GM18951 (cell line): ENCODE measurements at regions not wholly inside any gene's neighbourhood (a gene's known extent, or its start where the extent isn't known, plus 50 kb on each side); places are given as distances from the start of the nearest gene placed in this dataset.

ENCODE experiments used
- POLR2A ChIP-seq: IDR thresholded peaks from 4 replicates; pipeline ENCODE4 v1.6.1; 2011; ENCODE audit warnings: mild to moderate bottlenecking; ENCODE audit not compliant: insufficient read length, insufficient read depth; ENCODE audit errors: extremely low read depth
- in situ Hi-C: fragments of 300-500 bp; cut with MboI; formaldehyde crosslinking; loops from one replicate; pipeline ENCODE4 v1.12.0; 2022; ENCODE audit warnings: low sequenced_read_pairs, mixed read lengths, inconsistent platforms; ENCODE audit not compliant: unreplicated experiment

DNA sequence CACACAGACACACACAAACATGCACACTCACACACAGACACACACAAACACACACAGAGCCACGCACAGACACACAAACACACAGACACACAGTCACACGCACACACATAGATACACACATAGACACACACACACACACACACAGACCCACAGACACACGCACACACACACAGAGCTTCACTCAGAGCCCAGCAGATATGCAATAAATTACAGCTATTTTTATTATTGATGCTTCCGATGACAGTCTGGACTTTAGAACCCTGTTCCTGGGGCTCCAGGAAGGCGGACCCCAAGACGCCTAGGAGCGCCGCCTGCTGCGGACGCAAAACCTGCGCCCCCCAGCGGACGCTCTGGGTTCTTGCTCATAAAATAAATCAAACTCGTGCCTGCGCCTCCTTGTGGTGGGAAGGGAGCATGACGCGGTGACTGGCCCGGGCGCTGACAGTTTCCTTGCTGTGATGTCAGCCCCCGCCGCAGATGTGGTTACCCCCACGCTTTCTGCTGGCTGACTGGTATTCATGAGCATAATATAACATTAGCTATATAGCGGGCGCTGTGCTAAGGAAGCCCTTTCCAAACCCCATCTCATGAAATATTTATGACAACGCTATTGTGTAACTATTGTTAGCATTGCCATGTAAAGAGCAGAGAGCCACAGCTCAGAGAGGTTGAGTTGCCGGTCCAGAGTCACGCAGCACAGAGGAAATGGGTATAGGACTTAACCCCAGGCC lies 64.4 kb upstream of the TM9SF2 start:
- in situ Hi-C loops, result loop anchor here (5.0 kb wide), 1 partner anchor 170 kb away; no protein-coding TSS in a partner anchor
- TF ChIP-seq POLR2A, result no peak

DNA sequence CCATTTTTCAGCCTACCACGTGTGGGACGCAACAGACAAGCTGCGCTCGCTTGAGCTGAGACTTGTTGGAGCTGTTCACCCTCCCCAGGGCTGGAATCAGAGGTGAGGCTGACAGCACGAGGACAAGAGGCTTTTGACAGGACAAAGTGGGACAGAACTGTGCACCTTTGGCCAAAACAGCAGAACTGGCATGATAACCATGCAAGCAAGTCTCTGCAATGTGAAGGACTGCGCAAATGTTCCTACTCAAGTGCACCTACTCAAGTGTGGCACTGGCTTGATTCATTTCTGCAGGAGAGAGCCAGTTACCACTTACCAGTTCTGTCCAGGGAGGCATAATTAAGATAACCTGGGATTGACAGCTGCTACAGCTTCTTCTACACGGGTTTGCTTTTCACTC lies 62.2 kb upstream of the TM9SF2 start:
- TF ChIP-seq POLR2A, result no peak
- in situ Hi-C loops, result loop anchor here (5.0 kb wide), 1 partner anchor 172 kb away; no protein-coding TSS in a partner anchor

DNA sequence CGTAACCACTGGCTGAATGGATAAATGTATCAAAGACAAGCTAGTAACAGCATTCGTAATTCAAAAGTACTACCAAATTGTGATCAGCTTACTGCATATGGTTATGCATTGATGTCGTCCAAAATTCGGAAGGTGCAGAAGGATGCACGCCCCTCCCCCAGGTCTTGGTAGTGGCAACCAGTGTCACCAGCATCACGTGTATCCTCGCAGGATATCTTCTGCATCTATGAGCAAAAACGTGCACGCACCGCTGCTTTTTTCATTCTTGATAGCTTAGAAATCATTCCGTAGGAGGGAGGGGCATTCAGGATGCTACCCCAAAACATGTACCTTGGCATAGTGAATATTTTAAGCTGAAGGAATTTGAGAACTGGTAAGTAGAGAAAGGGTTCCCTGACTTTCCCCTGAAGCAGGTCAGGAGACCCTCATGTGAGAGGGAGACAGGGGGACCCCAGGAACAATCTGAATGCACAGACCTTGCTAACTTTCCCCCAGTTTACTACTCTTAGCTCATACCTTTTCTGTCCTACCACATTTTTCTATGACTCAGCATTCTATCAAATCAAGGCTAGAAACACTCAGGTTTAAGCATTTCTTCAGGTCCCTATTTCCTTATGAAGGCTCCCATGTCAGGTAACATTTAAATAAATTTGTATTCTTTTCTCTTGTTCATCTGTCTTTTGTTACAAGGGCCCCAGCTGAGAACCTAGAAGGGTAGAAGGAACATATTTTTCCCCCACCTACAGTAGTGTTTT lies 61.2 kb upstream of the TM9SF2 start:
- in situ Hi-C loops, result loop anchor here (5.0 to 10.0 kb wide), 3 partner anchors 65 to 265 kb away; partner anchors contain the start of gene TM9SF2
- TF ChIP-seq POLR2A, result no peak

DNA sequence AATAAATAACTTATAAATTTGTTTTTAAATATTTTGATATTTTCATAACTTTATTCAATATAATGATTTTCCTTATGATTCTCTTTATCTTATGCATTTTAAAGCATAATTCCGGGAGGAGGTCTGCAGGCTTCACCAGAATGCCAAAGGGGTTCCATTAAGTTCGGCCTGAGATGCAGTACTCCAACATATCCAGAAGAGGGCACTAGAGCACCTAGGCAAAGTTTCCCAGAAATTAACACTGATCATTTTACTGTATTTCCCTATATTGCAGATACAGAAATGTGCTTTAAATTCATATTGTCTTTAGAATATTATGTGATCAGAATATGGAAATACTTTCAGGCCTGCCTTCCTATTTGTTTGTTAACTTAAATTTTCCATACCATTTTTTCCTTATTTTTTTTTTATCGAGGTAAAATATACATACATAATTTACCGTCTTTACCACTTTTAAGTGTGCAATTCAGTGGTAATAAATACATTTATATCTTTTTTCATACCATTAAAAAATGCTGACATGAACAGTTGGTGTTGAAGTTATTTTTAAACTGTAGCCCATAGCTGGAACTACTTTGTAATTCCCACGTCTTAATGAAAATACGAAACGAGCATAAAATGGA lies 58.9 kb upstream of the TM9SF2 start:
- in situ Hi-C loops, result loop anchor here (10.0 kb wide), 2 partner anchors 62 to 268 kb away; partner anchors contain the start of gene TM9SF2
- no peak for TF ChIP-seq POLR2A

DNA sequence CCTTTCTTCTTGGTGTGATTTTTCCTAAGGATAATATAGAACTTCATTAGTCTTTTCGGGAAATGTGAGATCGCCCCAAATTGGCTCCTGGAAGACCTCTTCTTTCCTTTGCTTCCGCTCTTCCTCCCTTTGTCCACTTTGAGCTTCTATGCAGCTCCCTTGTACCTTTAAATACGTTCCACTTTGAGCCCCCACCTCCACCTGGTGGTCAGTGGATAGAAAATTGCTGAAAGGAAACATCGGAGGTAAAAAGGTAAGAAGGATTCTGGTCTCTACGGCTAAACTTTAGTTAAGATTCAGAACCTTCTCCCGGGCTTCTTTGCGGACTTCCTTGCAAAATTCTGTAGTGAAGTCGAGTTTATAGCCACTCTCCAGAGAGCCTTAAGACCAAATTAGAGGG lies 55.0 kb upstream of the TM9SF2 start:
- in situ Hi-C loops, result loop anchor here (10.0 kb wide), 2 partner anchors 59 to 271 kb away; partner anchors contain the start of gene TM9SF2
- TF ChIP-seq POLR2A, result no peak

DNA sequence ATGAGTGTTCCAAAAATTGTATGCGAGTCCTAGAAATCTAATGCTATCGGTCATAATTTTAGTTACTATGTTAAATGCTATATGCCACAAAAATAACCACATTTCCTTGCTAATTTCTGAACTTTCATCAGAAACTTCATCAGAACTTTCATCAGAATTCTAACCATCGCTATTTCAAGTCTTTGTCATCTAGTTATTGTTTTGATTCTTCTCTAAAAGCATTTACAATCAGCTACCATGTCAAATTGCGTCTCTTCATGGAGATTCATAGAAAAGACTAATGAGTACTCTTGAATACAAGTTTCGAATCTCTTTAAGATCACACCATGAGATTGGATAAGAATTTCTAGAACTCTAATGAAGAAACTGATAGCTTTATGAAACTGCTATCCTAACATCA lies 52.7 kb upstream of the TM9SF2 start:
- no peak for TF ChIP-seq POLR2A
- in situ Hi-C loops, result loop anchor here (10.0 kb wide), 2 partner anchors 56 to 274 kb away; partner anchors contain the start of gene TM9SF2

DNA sequence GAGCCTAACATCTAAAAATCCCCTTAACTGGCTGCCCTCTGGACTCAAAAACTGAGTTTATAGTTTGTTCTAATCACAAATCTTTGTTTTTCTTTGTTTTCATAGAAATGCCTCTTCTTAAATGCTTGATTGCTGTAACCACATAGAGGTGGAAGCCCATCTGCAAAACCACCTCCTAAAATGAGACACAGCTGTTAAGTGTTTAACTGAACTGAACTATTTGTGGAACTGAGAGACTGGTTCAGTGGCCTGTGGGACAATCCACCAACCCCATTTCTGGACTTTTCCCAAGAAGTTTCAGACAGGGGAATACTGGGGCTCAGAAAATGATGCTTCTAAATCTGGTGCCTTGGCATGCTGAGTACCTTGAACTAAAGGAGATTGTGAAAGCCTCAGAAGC lies 50.9 kb upstream of the TM9SF2 start:
- no peak for TF ChIP-seq POLR2A
- in situ Hi-C loops, result no loop called here
